A673 (cell line): ENCODE measurements at regions not wholly inside any gene's neighbourhood (a gene's known extent, or its start where the extent isn't known, plus 50 kb on each side); places are given as distances from the start of the nearest gene placed in this dataset.

Source experiments
- BruUV-seq: library from RNA; stranded (reverse); fragments of 400-500 nt; replicated peaks from 2 replicates; lab custom pipeline; 2021; lab: Mats Ljungman, UMichigan
- CTCF ChIA-PET: fragments of 300-600 bp; sonication (Branson Sonifier 250); formaldehyde crosslinking; loops from one replicate; lab custom pipeline; 2022; ENCODE audit warnings: antibody characterized with exemption; lab: Charles Lee
- POLR2A ChIA-PET: fragments of 300-600 bp; sonication (Branson Sonifier 250); formaldehyde crosslinking; loops from one replicate; lab custom pipeline; 2022; ENCODE audit warnings: antibody characterized with exemption; ENCODE audit not compliant: low non-redundant PET; lab: Charles Lee
- DNase-seq: peaks from one replicate; pipeline ENCODE4 v3.0.0-alpha.2; 2015; ENCODE audit warnings: low spot score
- H3K27ac ChIP-seq: fragments of 200-600 bp; sonication (generic); 2 replicates; pipeline ENCODE4 v1.5.1; 2016; ENCODE audit warnings: mixed run types, low read depth, mild to moderate bottlenecking, mixed read lengths, antibody characterized with exemption, low read length; ENCODE audit not compliant: poor library complexity, severe bottlenecking
- H3K27me3 ChIP-seq: fragments of 200-600 bp; sonication (generic); replicated peaks from 2 replicates; pipeline ENCODE4 v1.6.1; 2017; ENCODE audit warnings: mixed run types, low read depth, mild to moderate bottlenecking, mixed read lengths, antibody characterized with exemption, low read length; ENCODE audit not compliant: insufficient read depth, poor library complexity
- H3K36me3 ChIP-seq: fragments of 200-600 bp; sonication (generic); 2 replicates; pipeline ENCODE4 v1.6.1; 2016; ENCODE audit warnings: mixed run types, mild to moderate bottlenecking, mixed read lengths, antibody characterized with exemption, low read length; ENCODE audit not compliant: insufficient read depth, poor library complexity, severe bottlenecking
- H3K4me1 ChIP-seq: fragments of 200-600 bp; sonication (generic); 2 replicates; pipeline ENCODE4 v1.6.1; 2017; ENCODE audit warnings: mixed run types, mild to moderate bottlenecking, mixed read lengths, antibody characterized with exemption, low read length; ENCODE audit not compliant: insufficient read depth, poor library complexity, severe bottlenecking
- H3K4me3 ChIP-seq: fragments of 200-600 bp; sonication (generic); 2 replicates; pipeline ENCODE4 v1.5.1; 2016; ENCODE audit warnings: low read depth, mixed run types, mild to moderate bottlenecking, mixed read lengths, low read length; ENCODE audit not compliant: poor library complexity, severe bottlenecking
- H3K9me3 ChIP-seq: fragments of 200-600 bp; sonication (generic); 2 replicates; pipeline ENCODE4 v1.6.1; 2016; ENCODE audit warnings: mixed run types, low read depth, mild to moderate bottlenecking, mixed read lengths, antibody characterized with exemption, low read length; ENCODE audit not compliant: poor library complexity, severe bottlenecking
- EZH2 ChIP-seq: fragments of 200-600 bp; sonication (generic); IDR thresholded peaks from 2 replicates; pipeline ENCODE4 v1.6.1; 2017; ENCODE audit warnings: borderline replicate concordance, low read depth, mild to moderate bottlenecking, mixed read lengths, antibody characterized with exemption, low read length; ENCODE audit not compliant: poor library complexity, severe bottlenecking
- intact Hi-C: fragments of 100-400 bp; cut with micrococcal nuclease; formaldehyde crosslinking; loops from one replicate; pipeline ENCODE4 v1.10.0; 2022; ENCODE audit not compliant: unreplicated experiment
- TF ChIP-seq, protein P1 (sequence below): fragments of 300-800, 200-600 bp; sonication (generic); conservative IDR thresholded peaks from 2 replicates; pipeline ENCODE4 v1.5.1; 2017; ENCODE audit warnings: low read depth, mild to moderate bottlenecking, antibody characterized with exemption, low read length, moderate library complexity, mixed read lengths

DNA sequence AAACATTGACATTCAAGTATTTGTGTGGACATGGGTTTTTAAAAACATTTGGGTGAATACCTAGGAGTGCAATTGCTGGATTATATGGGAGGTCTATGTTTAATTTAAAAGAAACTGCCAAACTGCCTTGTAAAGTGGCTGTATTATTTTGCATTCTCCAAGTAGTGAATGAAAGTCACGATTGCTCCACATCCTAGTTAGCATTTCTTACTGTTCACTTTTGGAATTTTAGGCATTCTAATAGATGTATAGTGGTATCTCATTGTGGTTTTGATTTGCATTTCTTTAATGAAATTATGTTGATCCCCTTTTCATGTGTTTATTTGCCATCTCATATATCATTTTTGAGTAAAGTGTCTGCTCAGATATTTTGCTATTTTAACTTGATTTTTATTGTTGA is 159.5 kb downstream of the FOXG1 start:
- Histone ChIP-seq H3K27me3 (peaks cover 27% of the 10 kb centered on the region), H3K9me3 (no peaks in the 10 kb centered on the region), H3K4me3 (no peak overlapping the region), H3K4me1 (no peaks in the 10 kb centered on the region), H3K36me3 (no peaks in the 10 kb centered on the region), H3K27ac (no peak overlapping the region)
- intact Hi-C loops = no loop called here
- DNase-seq = no peak
- BruUV-seq = no TSS peak
- TF ChIP-seq EZH2 = no peak
- TF ChIP-seq, protein P1, sequence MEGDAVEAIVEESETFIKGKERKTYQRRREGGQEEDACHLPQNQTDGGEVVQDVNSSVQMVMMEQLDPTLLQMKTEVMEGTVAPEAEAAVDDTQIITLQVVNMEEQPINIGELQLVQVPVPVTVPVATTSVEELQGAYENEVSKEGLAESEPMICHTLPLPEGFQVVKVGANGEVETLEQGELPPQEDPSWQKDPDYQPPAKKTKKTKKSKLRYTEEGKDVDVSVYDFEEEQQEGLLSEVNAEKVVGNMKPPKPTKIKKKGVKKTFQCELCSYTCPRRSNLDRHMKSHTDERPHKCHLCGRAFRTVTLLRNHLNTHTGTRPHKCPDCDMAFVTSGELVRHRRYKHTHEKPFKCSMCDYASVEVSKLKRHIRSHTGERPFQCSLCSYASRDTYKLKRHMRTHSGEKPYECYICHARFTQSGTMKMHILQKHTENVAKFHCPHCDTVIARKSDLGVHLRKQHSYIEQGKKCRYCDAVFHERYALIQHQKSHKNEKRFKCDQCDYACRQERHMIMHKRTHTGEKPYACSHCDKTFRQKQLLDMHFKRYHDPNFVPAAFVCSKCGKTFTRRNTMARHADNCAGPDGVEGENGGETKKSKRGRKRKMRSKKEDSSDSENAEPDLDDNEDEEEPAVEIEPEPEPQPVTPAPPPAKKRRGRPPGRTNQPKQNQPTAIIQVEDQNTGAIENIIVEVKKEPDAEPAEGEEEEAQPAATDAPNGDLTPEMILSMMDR = no peak
- POLR2A ChIA-PET = no interaction called here
- CTCF ChIA-PET = no interaction called here

DNA sequence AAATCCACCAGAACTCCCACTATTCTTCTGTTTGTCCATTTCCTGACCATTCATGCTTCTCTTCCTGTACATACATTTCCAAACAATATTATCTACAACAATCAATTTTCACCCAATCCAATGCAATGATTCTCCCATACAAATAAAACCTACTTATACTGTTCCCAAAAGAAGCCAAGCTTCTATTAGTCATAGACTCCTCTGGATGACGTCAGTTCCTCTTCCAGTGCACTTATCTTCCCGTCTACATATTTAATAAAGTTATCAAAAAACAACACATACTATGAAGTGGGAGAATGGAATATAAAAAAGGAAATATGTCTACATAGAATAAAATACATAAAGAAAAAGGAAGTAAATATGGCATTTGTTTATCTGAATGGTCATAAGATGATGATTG is 165.4 kb downstream of the FOXG1 start:
- Histone ChIP-seq H3K27me3 (peaks cover 6% of the 10 kb centered on the region), H3K36me3 (no peaks in the 10 kb centered on the region), H3K27ac (no peak overlapping the region), H3K4me3 (no peak overlapping the region), H3K4me1 (no peaks in the 10 kb centered on the region), H3K9me3 (no peaks in the 10 kb centered on the region)
- BruUV-seq = no TSS peak
- intact Hi-C loops = no loop called here
- no peak for TF ChIP-seq EZH2
- DNase-seq = no peak
- POLR2A ChIA-PET = no interaction called here
- CTCF ChIA-PET = no interaction called here

DNA sequence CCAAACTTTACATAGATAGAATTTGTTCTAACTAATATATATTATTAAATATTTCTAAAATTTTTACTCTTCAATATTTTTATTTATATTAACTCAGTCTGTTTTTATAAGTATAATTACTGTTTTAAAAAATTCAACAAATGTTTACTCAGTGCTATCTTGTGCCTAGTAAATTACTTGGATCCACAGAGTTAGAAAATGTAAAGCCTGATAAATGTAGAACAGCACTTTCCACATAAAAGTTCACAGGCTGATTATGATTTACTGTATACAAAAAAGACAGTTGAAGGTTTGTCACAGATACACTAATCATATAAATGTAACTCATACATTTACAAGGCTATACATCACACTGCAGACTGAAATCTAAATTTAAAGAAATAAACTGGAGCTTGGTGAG is 170.0 kb downstream of the FOXG1 start:
- Histone ChIP-seq H3K9me3 (no peaks in the 10 kb centered on the region), H3K27me3 (no peaks in the 10 kb centered on the region), H3K36me3 (no peaks in the 10 kb centered on the region), H3K27ac (no peak overlapping the region), H3K4me3 (no peak overlapping the region), H3K4me1 (no peaks in the 10 kb centered on the region)
- POLR2A ChIA-PET = no interaction called here
- no peak for DNase-seq
- CTCF ChIA-PET = no interaction called here
- TF ChIP-seq, protein P1 = no peak
- TF ChIP-seq EZH2 = no peak
- intact Hi-C loops = no loop called here
- no TSS peak for BruUV-seq

DNA sequence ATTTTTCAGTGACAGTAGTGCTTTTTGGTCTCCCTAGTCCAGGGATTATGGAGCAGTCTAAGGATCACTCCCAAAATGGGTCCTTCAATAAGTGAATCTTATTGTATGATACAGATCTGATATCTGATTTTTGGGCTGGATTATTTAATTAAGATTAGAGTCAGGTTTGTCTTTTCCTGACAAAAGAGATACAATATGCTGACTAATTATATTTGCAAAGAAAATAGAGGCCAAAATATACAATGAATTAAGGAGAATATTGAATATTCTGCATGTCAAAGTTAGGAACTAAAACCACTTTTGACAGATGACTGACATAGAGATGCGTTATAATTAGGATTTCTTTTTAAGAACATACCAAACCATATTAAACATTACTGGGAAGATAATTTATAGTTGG is 175.2 kb downstream of the FOXG1 start:
- no peak for TF ChIP-seq EZH2
- TF ChIP-seq, protein P1 = no peak

More for the DNA sequence above, 175.2 kb downstream of the FOXG1 start:
- intact Hi-C loops = no loop called here
- no peak for DNase-seq
- no peaks in the 10 kb centered on the region for H3K36me3 ChIP-seq
- no TSS peak for BruUV-seq
- no peaks in the 10 kb centered on the region for H3K4me1 ChIP-seq
- peaks cover 21% of the 10 kb centered on the region for H3K27me3 ChIP-seq
- no peaks in the 10 kb centered on the region for H3K9me3 ChIP-seq
- POLR2A ChIA-PET = no interaction called here
- CTCF ChIA-PET = no interaction called here
- no peak overlapping the region for H3K4me3 ChIP-seq
- no peak overlapping the region for H3K27ac ChIP-seq
